ENCODE measurements at regions not wholly inside any gene's neighbourhood (a gene's known extent, or its start where the extent isn't known, plus 50 kb on each side); places are given as distances from the start of the nearest gene placed in this dataset.

DNA sequence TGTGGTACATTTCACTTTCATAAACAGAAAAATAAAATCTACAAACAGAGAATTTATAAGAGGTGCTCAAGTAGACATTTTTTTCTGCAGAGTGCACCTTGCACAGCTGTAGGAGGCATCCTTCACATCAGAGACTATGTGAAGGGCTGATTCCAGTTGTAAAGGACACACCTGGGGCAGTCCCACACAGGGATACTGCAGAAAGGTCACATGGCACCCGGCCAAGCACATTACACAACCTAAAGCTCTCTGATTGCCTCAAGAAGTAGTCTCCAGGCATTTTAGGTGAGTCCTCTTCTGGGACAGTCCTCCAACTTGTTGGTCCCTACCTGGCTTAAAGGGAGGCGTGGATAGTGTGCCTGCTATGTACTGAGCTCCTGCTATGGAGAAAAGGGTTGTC lies 502.9 kb upstream of the NOX3 start:
- no peak overlapping the region for H3K9ac ChIP-seq (ENCODE audit: low read length)
- DNase-seq, result no peak
- no peaks in the 10 kb centered on the region for H3K79me2 ChIP-seq (ENCODE audit: low read length)
- no peaks in the 10 kb centered on the region for H3K27me3 ChIP-seq (replicated peaks; ENCODE audit: insufficient read depth, low read length)
- no peaks in the 10 kb centered on the region for H3K36me3 ChIP-seq (replicated peaks; ENCODE audit: insufficient read depth, low read length)
- no peaks in the 10 kb centered on the region for H3F3A ChIP-seq (ENCODE audit: insufficient read depth, low read length)
- no peak overlapping the region for H3K4me2 ChIP-seq (ENCODE audit: low read depth, low read length)
- H3K27ac ChIP-seq (ENCODE audit: low read length), result no peak overlapping the region
- H3K9me2 ChIP-seq (replicated peaks; ENCODE audit: insufficient read depth, low read length), result no peaks in the 10 kb centered on the region
- no peaks in the 10 kb centered on the region for H4K20me1 ChIP-seq (ENCODE audit: insufficient read depth, low read length)
- no peaks in the 10 kb centered on the region for H3K9me3 ChIP-seq (replicated peaks; ENCODE audit: insufficient read depth, low read length)
- H3K4me1 ChIP-seq (ENCODE audit: low read length), result no peaks in the 10 kb centered on the region
- no peak for TF ChIP-seq EZH2 (optimal IDR thresholded peaks at IDR 0.05; ENCODE audit: low read depth, low read length)
- no peak for TF ChIP-seq EZH2phosphoT487 (IDR thresholded peaks at IDR 0.05; ENCODE audit: low read length)
- TF ChIP-seq, protein P1, sequence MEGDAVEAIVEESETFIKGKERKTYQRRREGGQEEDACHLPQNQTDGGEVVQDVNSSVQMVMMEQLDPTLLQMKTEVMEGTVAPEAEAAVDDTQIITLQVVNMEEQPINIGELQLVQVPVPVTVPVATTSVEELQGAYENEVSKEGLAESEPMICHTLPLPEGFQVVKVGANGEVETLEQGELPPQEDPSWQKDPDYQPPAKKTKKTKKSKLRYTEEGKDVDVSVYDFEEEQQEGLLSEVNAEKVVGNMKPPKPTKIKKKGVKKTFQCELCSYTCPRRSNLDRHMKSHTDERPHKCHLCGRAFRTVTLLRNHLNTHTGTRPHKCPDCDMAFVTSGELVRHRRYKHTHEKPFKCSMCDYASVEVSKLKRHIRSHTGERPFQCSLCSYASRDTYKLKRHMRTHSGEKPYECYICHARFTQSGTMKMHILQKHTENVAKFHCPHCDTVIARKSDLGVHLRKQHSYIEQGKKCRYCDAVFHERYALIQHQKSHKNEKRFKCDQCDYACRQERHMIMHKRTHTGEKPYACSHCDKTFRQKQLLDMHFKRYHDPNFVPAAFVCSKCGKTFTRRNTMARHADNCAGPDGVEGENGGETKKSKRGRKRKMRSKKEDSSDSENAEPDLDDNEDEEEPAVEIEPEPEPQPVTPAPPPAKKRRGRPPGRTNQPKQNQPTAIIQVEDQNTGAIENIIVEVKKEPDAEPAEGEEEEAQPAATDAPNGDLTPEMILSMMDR (IDR thresholded peaks at IDR 0.05; ENCODE audit: low read length), result no peak
- no peak overlapping the region for H2AFZ ChIP-seq (ENCODE audit: low read length)
- no peak overlapping the region for H3K4me3 ChIP-seq (ENCODE audit: low read length)

DNA sequence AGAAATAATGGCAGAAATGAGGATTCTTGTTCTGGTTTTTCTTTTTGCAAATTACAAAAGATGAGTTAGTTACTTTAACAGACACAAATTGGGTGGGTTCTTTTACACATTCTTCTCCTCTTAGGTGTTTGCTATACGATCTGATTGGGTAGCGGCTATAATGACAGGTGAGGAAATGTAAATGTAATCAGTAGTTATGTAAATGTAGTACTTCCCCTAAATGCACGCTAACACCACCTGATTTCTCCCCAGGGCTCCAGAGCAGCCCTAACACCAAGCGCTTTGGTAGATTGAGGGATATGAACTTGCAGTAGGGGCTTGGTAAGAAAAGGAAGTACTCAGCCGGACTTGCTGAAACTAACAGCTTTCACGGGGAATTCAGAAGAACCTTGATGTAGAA lies 499.4 kb upstream of the NOX3 start:
- Histone ChIP-seq H3K36me3 (replicated peaks; ENCODE audit: insufficient read depth, low read length) (no peaks in the 10 kb centered on the region), H3K27me3 (replicated peaks; ENCODE audit: insufficient read depth, low read length) (no peaks in the 10 kb centered on the region), H3K27ac (ENCODE audit: low read length) (no peak overlapping the region), H4K20me1 (ENCODE audit: insufficient read depth, low read length) (no peaks in the 10 kb centered on the region), H3K9me2 (replicated peaks; ENCODE audit: insufficient read depth, low read length) (no peaks in the 10 kb centered on the region), H3K4me1 (ENCODE audit: low read length) (no peaks in the 10 kb centered on the region), H3K4me3 (ENCODE audit: low read length) (no peak overlapping the region), H3K9me3 (replicated peaks; ENCODE audit: insufficient read depth, low read length) (no peaks in the 10 kb centered on the region), H2AFZ (ENCODE audit: low read length) (no peak overlapping the region), H3K79me2 (ENCODE audit: low read length) (no peaks in the 10 kb centered on the region), H3K4me2 (ENCODE audit: low read depth, low read length) (no peak overlapping the region), H3K9ac (ENCODE audit: low read length) (no peak overlapping the region), H3F3A (ENCODE audit: insufficient read depth, low read length) (no peaks in the 10 kb centered on the region)
- no peak for DNase-seq
- TF ChIP-seq EZH2phosphoT487 (IDR thresholded peaks at IDR 0.05; ENCODE audit: low read length) (no peak), EZH2 (optimal IDR thresholded peaks at IDR 0.05; ENCODE audit: low read depth, low read length) (no peak)
- TF ChIP-seq, protein P1 (IDR thresholded peaks at IDR 0.05; ENCODE audit: low read length), result no peak

DNA sequence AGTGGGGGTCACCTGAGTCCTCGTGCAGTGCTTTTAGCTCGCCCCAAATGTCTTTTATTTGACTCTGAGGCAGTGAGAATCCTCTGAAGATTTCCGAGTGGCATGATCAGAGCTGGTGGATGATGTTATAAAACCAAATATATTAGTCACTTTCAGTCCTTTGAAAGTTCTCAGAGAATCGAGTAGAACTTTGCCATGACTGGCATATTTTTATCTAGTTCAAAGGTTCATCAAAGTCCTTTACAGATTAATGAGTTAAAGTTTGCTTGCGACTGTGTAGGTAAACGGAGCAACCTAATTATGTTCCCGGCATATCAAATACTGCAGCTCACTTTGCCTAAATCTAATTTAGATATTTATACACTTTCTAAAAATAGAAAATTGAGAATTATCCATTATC lies 498.5 kb upstream of the NOX3 start:
- Histone ChIP-seq H3K27ac (ENCODE audit: low read length) (no peak overlapping the region), H3K9ac (ENCODE audit: low read length) (no peak overlapping the region), H3K36me3 (replicated peaks; ENCODE audit: insufficient read depth, low read length) (no peaks in the 10 kb centered on the region), H2AFZ (ENCODE audit: low read length) (no peak overlapping the region), H3K9me3 (replicated peaks; ENCODE audit: insufficient read depth, low read length) (no peaks in the 10 kb centered on the region), H3K9me2 (replicated peaks; ENCODE audit: insufficient read depth, low read length) (no peaks in the 10 kb centered on the region), H3K27me3 (replicated peaks; ENCODE audit: insufficient read depth, low read length) (no peaks in the 10 kb centered on the region), H3K4me2 (ENCODE audit: low read depth, low read length) (no peak overlapping the region), H4K20me1 (ENCODE audit: insufficient read depth, low read length) (no peaks in the 10 kb centered on the region), H3F3A (ENCODE audit: insufficient read depth, low read length) (no peaks in the 10 kb centered on the region), H3K4me3 (ENCODE audit: low read length) (no peak overlapping the region), H3K4me1 (ENCODE audit: low read length) (no peaks in the 10 kb centered on the region), H3K79me2 (ENCODE audit: low read length) (no peaks in the 10 kb centered on the region)
- DNase-seq, result no peak
- TF ChIP-seq EZH2 (optimal IDR thresholded peaks at IDR 0.05; ENCODE audit: low read depth, low read length) (no peak), EZH2phosphoT487 (IDR thresholded peaks at IDR 0.05; ENCODE audit: low read length) (no peak)
- TF ChIP-seq, protein P1 (IDR thresholded peaks at IDR 0.05; ENCODE audit: low read length), result no peak
